ENCODE measurements at regions not wholly inside any gene's neighbourhood (a gene's known extent, or its start where the extent isn't known, plus 50 kb on each side); places are given as distances from the start of the nearest gene placed in this dataset.

DNA sequence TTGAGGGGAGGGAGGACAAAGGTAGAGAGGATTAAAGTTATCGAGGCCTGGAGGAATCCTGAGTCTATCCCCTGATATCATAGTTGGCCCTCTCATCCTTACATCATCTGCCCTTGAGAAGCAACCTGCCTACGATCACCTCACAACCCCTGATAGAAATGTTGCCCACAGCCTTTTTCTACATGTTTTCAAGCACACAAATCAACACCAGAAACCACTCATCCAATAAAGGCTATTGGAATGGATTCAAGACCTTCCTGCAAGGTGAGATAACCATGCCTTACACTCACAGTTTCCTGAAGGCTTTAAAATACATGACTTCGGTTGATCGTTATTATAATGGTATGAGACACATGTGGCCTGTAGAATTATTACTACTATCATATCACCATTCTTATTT lies 175.7 kb upstream of the EGLN3 start:
- TF ChIP-seq POLR2A (IDR thresholded peaks at IDR 0.05) (no peak), EP300 (IDR thresholded peaks at IDR 0.05) (no peak)
- TF ChIP-seq, protein P1, sequence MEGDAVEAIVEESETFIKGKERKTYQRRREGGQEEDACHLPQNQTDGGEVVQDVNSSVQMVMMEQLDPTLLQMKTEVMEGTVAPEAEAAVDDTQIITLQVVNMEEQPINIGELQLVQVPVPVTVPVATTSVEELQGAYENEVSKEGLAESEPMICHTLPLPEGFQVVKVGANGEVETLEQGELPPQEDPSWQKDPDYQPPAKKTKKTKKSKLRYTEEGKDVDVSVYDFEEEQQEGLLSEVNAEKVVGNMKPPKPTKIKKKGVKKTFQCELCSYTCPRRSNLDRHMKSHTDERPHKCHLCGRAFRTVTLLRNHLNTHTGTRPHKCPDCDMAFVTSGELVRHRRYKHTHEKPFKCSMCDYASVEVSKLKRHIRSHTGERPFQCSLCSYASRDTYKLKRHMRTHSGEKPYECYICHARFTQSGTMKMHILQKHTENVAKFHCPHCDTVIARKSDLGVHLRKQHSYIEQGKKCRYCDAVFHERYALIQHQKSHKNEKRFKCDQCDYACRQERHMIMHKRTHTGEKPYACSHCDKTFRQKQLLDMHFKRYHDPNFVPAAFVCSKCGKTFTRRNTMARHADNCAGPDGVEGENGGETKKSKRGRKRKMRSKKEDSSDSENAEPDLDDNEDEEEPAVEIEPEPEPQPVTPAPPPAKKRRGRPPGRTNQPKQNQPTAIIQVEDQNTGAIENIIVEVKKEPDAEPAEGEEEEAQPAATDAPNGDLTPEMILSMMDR (IDR thresholded peaks at IDR 0.05) = no peak
- no peaks in the 10 kb centered on the region for H3K4me1 ChIP-seq (ENCODE audit: insufficient read depth)
- intact Hi-C loops (cut with DNase I) = no loop called here
- 66 to 78% (median 74%) methylated on average over 4 of the region's 4 CpGs for WGBS, 3 donors
- H3K36me3 ChIP-seq = no peaks in the 10 kb centered on the region
- DNase-seq = no peak
- no peak overlapping the region for H3K27ac ChIP-seq
- H3K9me3 ChIP-seq = no peaks in the 10 kb centered on the region
- no peaks in the 10 kb centered on the region for H3K27me3 ChIP-seq
- no peak overlapping the region for H3K4me3 ChIP-seq

GRCh38 chr14:34124585-34124984 lies 173.7 kb upstream of the EGLN3 start:
- Histone ChIP-seq H3K9me3 (no peaks in the 10 kb centered on the region), H3K36me3 (no peaks in the 10 kb centered on the region), H3K4me1 (ENCODE audit: insufficient read depth) (no peaks in the 10 kb centered on the region), H3K4me3 (no peak overlapping the region), H3K27ac (no peak overlapping the region), H3K27me3 (no peaks in the 10 kb centered on the region)
- 75 to 81% (median 76%) methylated on average over 4 of the region's 4 CpGs for whole genome bisulfite sequencing, 3 donors
- no peak for DNase-seq
- intact Hi-C loops (cut with DNase I) = no loop called here
- TF ChIP-seq EP300 (IDR thresholded peaks at IDR 0.05) = no peak
- TF ChIP-seq, protein P1 (IDR thresholded peaks at IDR 0.05) = no peak
- no peak for TF ChIP-seq POLR2A (IDR thresholded peaks at IDR 0.05)

GRCh38 chr14:34122650-34123049 lies 171.8 kb upstream of the EGLN3 start:
- no peak for DNase-seq
- H3K4me1 ChIP-seq (ENCODE audit: insufficient read depth) = no peaks in the 10 kb centered on the region
- H3K9me3 ChIP-seq = no peaks in the 10 kb centered on the region
- H3K27ac ChIP-seq = no peak overlapping the region
- no peak overlapping the region for H3K4me3 ChIP-seq
- no peaks in the 10 kb centered on the region for H3K36me3 ChIP-seq
- no peaks in the 10 kb centered on the region for H3K27me3 ChIP-seq
- intact Hi-C loops (cut with DNase I) = no loop called here
- TF ChIP-seq POLR2A (IDR thresholded peaks at IDR 0.05) (no peak), EP300 (IDR thresholded peaks at IDR 0.05) (no peak)
- TF ChIP-seq, protein P1 (IDR thresholded peaks at IDR 0.05) = no peak
- 24 to 50% (median 45%) methylated on average over 1 of the region's 1 CpG for WGBS, 3 donors

- no peaks in the 10 kb centered on the region for H3K27me3 ChIP-seq
- WGBS, 3 donors = 37 to 58% (median 45%) methylated on average over 3 of the region's 3 CpGs
- H3K9me3 ChIP-seq = no peaks in the 10 kb centered on the region
- H3K4me1 ChIP-seq (ENCODE audit: insufficient read depth) = no peaks in the 10 kb centered on the region
- no peak for TF ChIP-seq POLR2A (IDR thresholded peaks at IDR 0.05)
- TF ChIP-seq EP300 (IDR thresholded peaks at IDR 0.05) = no peak
- TF ChIP-seq, protein P1 (IDR thresholded peaks at IDR 0.05) = no peak
- DNase-seq = no peak
- H3K27ac ChIP-seq = no peak overlapping the region
- H3K4me3 ChIP-seq = no peak overlapping the region
- H3K36me3 ChIP-seq = no peaks in the 10 kb centered on the region
- intact Hi-C loops (cut with DNase I) = no loop called here
Observed at GRCh38 chr14:34122081-34122480, 171.2 kb upstream of the EGLN3 start.
